ENCODE measurements at regions not wholly inside any gene's neighbourhood (a gene's known extent, or its start where the extent isn't known, plus 50 kb on each side); places are given as distances from the start of the nearest gene placed in this dataset.

- Histone ChIP-seq H3K9ac (ENCODE audit: control insufficient read depth, extremely low read depth, insufficient read depth, low read length) (no peak overlapping the region), H3K9me1 (ENCODE audit: control insufficient read depth, extremely low read depth, insufficient read depth, low read length) (no peaks in the 10 kb centered on the region), H3K4me1 (ENCODE audit: control insufficient read depth, extremely low read depth, insufficient read depth, low read length) (peaks cover 9% of the 10 kb centered on the region), H2AFZ (ENCODE audit: control insufficient read depth, low read length) (no peak overlapping the region), H3K27me3 (ENCODE audit: control insufficient read depth, extremely low read depth, insufficient read depth, low read length) (peaks cover 5% of the 10 kb centered on the region), H3K27ac (ENCODE audit: control insufficient read depth, insufficient read depth, low read length) (no peak overlapping the region), H3K9me3 (ENCODE audit: control insufficient read depth, low read depth, low read length) (no peaks in the 10 kb centered on the region), H4K20me1 (ENCODE audit: control insufficient read depth, extremely low read depth, insufficient read depth, low read length) (no peaks in the 10 kb centered on the region), H3K4me3 (ENCODE audit: control insufficient read depth in 2 of 3, extremely low read depth in 1 of 3, insufficient read depth in 2 of 3, low read depth in 1 of 3, low read length in 3 of 3) (no peak overlapping the region), H3K79me2 (ENCODE audit: control insufficient read depth, insufficient read depth, low read length) (no peaks in the 10 kb centered on the region), H3K4me2 (ENCODE audit: control insufficient read depth, extremely low read depth, insufficient read depth, low read depth, low read length) (no peak overlapping the region), H3K36me3 (ENCODE audit: control insufficient read depth in 2 of 2, extremely low read depth in 1 of 2, insufficient read depth in 2 of 2, low read length in 2 of 2) (no peaks in the 10 kb centered on the region)
- TF ChIP-seq CTCF (optimal IDR thresholded peaks at IDR 0.05 in 1 of 3, IDR thresholded peaks at IDR 0.05 in 1 of 3, conservative IDR thresholded peaks at IDR 0.05 in 1 of 3; ENCODE audit: extremely low read depth in 1 of 3, insufficient read depth in 2 of 3, low read length in 3 of 3), result no peak
- no peak for TF ChIP-seq EZH2 (IDR thresholded peaks at IDR 0.05; ENCODE audit: low read length)
- dilution Hi-C loops (cut with MboI; ENCODE audit: extremely low pct_ligation_motif_present, low sequenced_read_pairs), result no loop called here
- no peak for DNase-seq (ENCODE audit: low read depth, low spot score)
- FAIRE-seq, result no peak
Observed at GRCh38 chr21:34203851-34204420, 130.6 kb downstream of the MRPS6 start.

- H3K4me1 ChIP-seq (ENCODE audit: control insufficient read depth, extremely low read depth, insufficient read depth, low read length), result peaks cover 9% of the 10 kb centered on the region
- H3K27me3 ChIP-seq (ENCODE audit: control insufficient read depth, extremely low read depth, insufficient read depth, low read length), result peaks cover 5% of the 10 kb centered on the region
- H2AFZ ChIP-seq (ENCODE audit: control insufficient read depth, low read length), result no peak overlapping the region
- H3K36me3 ChIP-seq (ENCODE audit: control insufficient read depth in 2 of 2, extremely low read depth in 1 of 2, insufficient read depth in 2 of 2, low read length in 2 of 2), result no peaks in the 10 kb centered on the region
- H3K27ac ChIP-seq (ENCODE audit: control insufficient read depth, insufficient read depth, low read length), result no peak overlapping the region
- dilution Hi-C loops (cut with MboI; ENCODE audit: extremely low pct_ligation_motif_present, low sequenced_read_pairs), result loop anchor here (5.0 kb wide), 1 partner anchor 37 kb away; no protein-coding TSS in a partner anchor
- TF ChIP-seq CTCF (optimal IDR thresholded peaks at IDR 0.05 in 1 of 3, IDR thresholded peaks at IDR 0.05 in 1 of 3, conservative IDR thresholded peaks at IDR 0.05 in 1 of 3; ENCODE audit: extremely low read depth in 1 of 3, insufficient read depth in 2 of 3, low read length in 3 of 3) (no peak), EZH2 (IDR thresholded peaks at IDR 0.05; ENCODE audit: low read length) (no peak)
- H3K9ac ChIP-seq (ENCODE audit: control insufficient read depth, extremely low read depth, insufficient read depth, low read length), result no peak overlapping the region
- no peak overlapping the region for H3K4me2 ChIP-seq (ENCODE audit: control insufficient read depth, extremely low read depth, insufficient read depth, low read depth, low read length)
- H3K79me2 ChIP-seq (ENCODE audit: control insufficient read depth, insufficient read depth, low read length), result no peaks in the 10 kb centered on the region
- DNase-seq (ENCODE audit: low read depth, low spot score), result no peak
- H4K20me1 ChIP-seq (ENCODE audit: control insufficient read depth, extremely low read depth, insufficient read depth, low read length), result no peaks in the 10 kb centered on the region
- H3K4me3 ChIP-seq (ENCODE audit: control insufficient read depth in 2 of 3, extremely low read depth in 1 of 3, insufficient read depth in 2 of 3, low read depth in 1 of 3, low read length in 3 of 3), result no peak overlapping the region
- no peak for FAIRE-seq
- H3K9me3 ChIP-seq (ENCODE audit: control insufficient read depth, low read depth, low read length), result no peaks in the 10 kb centered on the region
- no peaks in the 10 kb centered on the region for H3K9me1 ChIP-seq (ENCODE audit: control insufficient read depth, extremely low read depth, insufficient read depth, low read length)
Observed at GRCh38 chr21:34204481-34205439, 131.4 kb downstream of the MRPS6 start.

Data from keratinocyte (primary cell).